Stimulated activated effector memory CD8-positive, alpha-beta T cell treated with anti-CD3 and anti-CD28 coated beads, Interleukin-12 subunit alpha, Interleukin-12 subunit beta, amount 100 ng/mL, for 72 hours (primary cell): ENCODE measurements at regions not wholly inside any gene's neighbourhood (a gene's known extent, or its start where the extent isn't known, plus 50 kb on each side); places are given as distances from the start of the nearest gene placed in this dataset.

Experiments used
- ATAC-seq: fragments of 150-1000 bp; cut with Tn5 transposase; 2 replicates; pipeline ENCODE4 v1.10.0; 2021
- DNase-seq, 2 donors: peaks; one replicate each; pipeline ENCODE4 v3.0.0; 2021 to 2022; ENCODE audit warnings: low spot score in 2 of 2
- H3K27ac Mint-ChIP-seq: one replicate; pipeline ENCODE4 v1.8.0; 2022; ENCODE audit warnings: mild to moderate bottlenecking, mixed read lengths
- H3K36me3 Mint-ChIP-seq: one replicate; pipeline ENCODE4 v1.8.0; 2022; ENCODE audit warnings: mild to moderate bottlenecking, mixed read lengths
- H3K4me1 Mint-ChIP-seq: one replicate; pipeline ENCODE4 v1.8.0; 2022; ENCODE audit warnings: mixed read lengths
- H3K4me3 Mint-ChIP-seq: one replicate; pipeline ENCODE4 v1.8.0; 2022; ENCODE audit warnings: mild to moderate bottlenecking, mixed read lengths
- H3K9me3 Mint-ChIP-seq: one replicate; pipeline ENCODE4 v1.8.0; 2022; ENCODE audit warnings: mixed read lengths

GRCh38 chr5:155068616-155069100, 55.1 kb downstream of the KIF4B start:
- DNase-seq = no peak

GRCh38 chr5:155069961-155070360, 56.4 kb downstream of the KIF4B start:
- DNase-seq (no peak), ATAC-seq (no peak)
- no peaks in the 10 kb centered on the region for H3K4me1 Mint-ChIP-seq
- H3K36me3 Mint-ChIP-seq = no peaks in the 10 kb centered on the region
- H3K9me3 Mint-ChIP-seq = peaks cover 3% of the 10 kb centered on the region
- no peak overlapping the region for H3K27ac Mint-ChIP-seq
- no peak overlapping the region for H3K4me3 Mint-ChIP-seq

More at GRCh38 chr5:155068616-155069100, 55.1 kb downstream of the KIF4B start:
- no peaks in the 10 kb centered on the region for H3K36me3 Mint-ChIP-seq
- no peak for ATAC-seq
- no peak overlapping the region for H3K4me3 Mint-ChIP-seq
- H3K4me1 Mint-ChIP-seq = no peaks in the 10 kb centered on the region
- peaks cover 3% of the 10 kb centered on the region for H3K9me3 Mint-ChIP-seq
- no peak overlapping the region for H3K27ac Mint-ChIP-seq

GRCh38 chr5:155070781-155071180, 57.2 kb downstream of the KIF4B start:
- Mint-ChIP-seq H3K36me3 (no peaks in the 10 kb centered on the region), H3K27ac (no peak overlapping the region), H3K4me1 (no peaks in the 10 kb centered on the region), H3K4me3 (no peak overlapping the region), H3K9me3 (peaks cover 3% of the 10 kb centered on the region)
- no peak for ATAC-seq
- no peak for DNase-seq

GRCh38 chr5:155076379-155076778, 62.8 kb downstream of the KIF4B start:
- peaks cover 3% of the 10 kb centered on the region for H3K9me3 Mint-ChIP-seq
- no peak for ATAC-seq

GRCh38 chr5:155079698-155080097, 66.1 kb downstream of the KIF4B start:
- Mint-ChIP-seq H3K9me3 (no peaks in the 10 kb centered on the region), H3K4me3 (no peak overlapping the region), H3K27ac (no peak overlapping the region), H3K4me1 (no peaks in the 10 kb centered on the region), H3K36me3 (no peaks in the 10 kb centered on the region)
- DNase-seq (no peak), ATAC-seq (no peak)

More at GRCh38 chr5:155076379-155076778, 62.8 kb downstream of the KIF4B start:
- Mint-ChIP-seq H3K27ac (no peak overlapping the region), H3K36me3 (no peaks in the 10 kb centered on the region), H3K4me3 (no peak overlapping the region), H3K4me1 (no peaks in the 10 kb centered on the region)
- no peak for DNase-seq

- Mint-ChIP-seq H3K4me3 (no peak overlapping the region), H3K4me1 (no peaks in the 10 kb centered on the region), H3K9me3 (no peaks in the 10 kb centered on the region), H3K27ac (no peak overlapping the region), H3K36me3 (no peaks in the 10 kb centered on the region)
- ATAC-seq (no peak), DNase-seq (no peak)
Measured at GRCh38 chr5:155080721-155081120, 67.2 kb downstream of the KIF4B start.

- Mint-ChIP-seq H3K27ac (no peak overlapping the region), H3K9me3 (no peaks in the 10 kb centered on the region), H3K36me3 (no peaks in the 10 kb centered on the region), H3K4me1 (no peaks in the 10 kb centered on the region), H3K4me3 (no peak overlapping the region)
- no peak for ATAC-seq
- no peak for DNase-seq
Measured at GRCh38 chr5:155081618-155082017, 68.1 kb downstream of the KIF4B start.

- H3K36me3 Mint-ChIP-seq = no peaks in the 10 kb centered on the region
- no peaks in the 10 kb centered on the region for H3K9me3 Mint-ChIP-seq
- H3K4me1 Mint-ChIP-seq = no peaks in the 10 kb centered on the region
Measured at GRCh38 chr5:155082401-155082800, 68.8 kb downstream of the KIF4B start.

GRCh38 chr5:155085282-155085989, 71.9 kb downstream of the KIF4B start:
- ATAC-seq (no peak), DNase-seq (no peak)
- Mint-ChIP-seq H3K36me3 (no peaks in the 10 kb centered on the region), H3K9me3 (no peaks in the 10 kb centered on the region), H3K4me1 (no peaks in the 10 kb centered on the region), H3K4me3 (no peak overlapping the region), H3K27ac (no peak overlapping the region)

More at GRCh38 chr5:155082401-155082800, 68.8 kb downstream of the KIF4B start:
- ATAC-seq = no peak
- Mint-ChIP-seq H3K4me3 (no peak overlapping the region), H3K27ac (no peak overlapping the region)
- no peak for DNase-seq

GRCh38 chr5:155087036-155087435, 73.5 kb downstream of the KIF4B start:
- Mint-ChIP-seq H3K4me3 (no peak overlapping the region), H3K4me1 (no peaks in the 10 kb centered on the region), H3K27ac (no peak overlapping the region), H3K36me3 (no peaks in the 10 kb centered on the region), H3K9me3 (no peaks in the 10 kb centered on the region)
- DNase-seq (no peak), ATAC-seq (no peak)

GRCh38 chr5:155088811-155089210, 75.3 kb downstream of the KIF4B start:
- no peak overlapping the region for H3K4me3 Mint-ChIP-seq
- no peaks in the 10 kb centered on the region for H3K4me1 Mint-ChIP-seq
- H3K9me3 Mint-ChIP-seq = no peaks in the 10 kb centered on the region
- ATAC-seq (no peak), DNase-seq (no peak)
- no peaks in the 10 kb centered on the region for H3K36me3 Mint-ChIP-seq
- H3K27ac Mint-ChIP-seq = no peak overlapping the region

- ATAC-seq (no peak), DNase-seq (no peak)
- Mint-ChIP-seq H3K27ac (no peak overlapping the region), H3K4me1 (no peaks in the 10 kb centered on the region), H3K4me3 (no peak overlapping the region), H3K9me3 (no peaks in the 10 kb centered on the region), H3K36me3 (no peaks in the 10 kb centered on the region)
Measured at GRCh38 chr5:155089643-155090042, 76.1 kb downstream of the KIF4B start.

GRCh38 chr5:155091063-155091648, 77.6 kb downstream of the KIF4B start:
- Mint-ChIP-seq H3K9me3 (no peaks in the 10 kb centered on the region), H3K36me3 (no peaks in the 10 kb centered on the region), H3K4me1 (no peaks in the 10 kb centered on the region), H3K27ac (no peak overlapping the region), H3K4me3 (no peak overlapping the region)
- no peak for ATAC-seq
- no peak for DNase-seq

GRCh38 chr5:155091768-155092717, 78.5 kb downstream of the KIF4B start:
- H3K4me1 Mint-ChIP-seq = no peaks in the 10 kb centered on the region
- DNase-seq (no peak), ATAC-seq (no peak)
- H3K4me3 Mint-ChIP-seq = no peak overlapping the region
- H3K27ac Mint-ChIP-seq = no peak overlapping the region
- H3K36me3 Mint-ChIP-seq = no peaks in the 10 kb centered on the region
- H3K9me3 Mint-ChIP-seq = no peaks in the 10 kb centered on the region

GRCh38 chr5:155094455-155094854, 80.9 kb downstream of the KIF4B start:
- no peaks in the 10 kb centered on the region for H3K36me3 Mint-ChIP-seq
- no peak for DNase-seq
- H3K4me1 Mint-ChIP-seq = no peaks in the 10 kb centered on the region
- H3K9me3 Mint-ChIP-seq = no peaks in the 10 kb centered on the region
- no peak for ATAC-seq
- no peak overlapping the region for H3K4me3 Mint-ChIP-seq
- no peak overlapping the region for H3K27ac Mint-ChIP-seq
